ENCODE measurements at regions not wholly inside any gene's neighbourhood (a gene's known extent, or its start where the extent isn't known, plus 50 kb on each side); places are given as distances from the start of the nearest gene placed in this dataset.

- Histone ChIP-seq H3K27me3 (ENCODE audit: control insufficient read depth in 1 of 2, insufficient read depth in 2 of 2, low read length in 2 of 2) (no peaks in the 10 kb centered on the region), H3K27ac (ENCODE audit: low read depth in 1 of 2, low read length in 2 of 2) (no peak overlapping the region), H3K4me1 (ENCODE audit: insufficient read depth, low read length) (no peaks in the 10 kb centered on the region), H3K4me3 (ENCODE audit: low read length) (no peak overlapping the region), H3K9me3 (ENCODE audit: control insufficient read depth in 1 of 2, insufficient read depth in 1 of 2, low read length in 2 of 2) (no peaks in the 10 kb centered on the region), H3K36me3 (ENCODE audit: insufficient read depth, low read length) (no peaks in the 10 kb centered on the region)
- Mint-ChIP-seq H3K36me3 (ENCODE audit: low read depth) (no peaks in the 10 kb centered on the region), H3K4me3 (no peak overlapping the region), H3K27me3 (no peaks in the 10 kb centered on the region), H3K27ac (no peak overlapping the region), H3K4me1 (ENCODE audit: low read depth) (no peaks in the 10 kb centered on the region), H3K9me3 (no peaks in the 10 kb centered on the region)
- intact Hi-C loops (cut with DNase I, micrococcal nuclease), result loop anchor here (5.0 to 10.0 kb wide), 3 partner anchors 231 to 993 kb away; no protein-coding TSS in a partner anchor
- CTCF ChIA-PET, result no interaction called here
- DNase-seq (no peak), ATAC-seq (ENCODE audit: poor library complexity) (no peak)
- TF ChIP-seq CTCF (IDR thresholded peaks at IDR 0.05), result no peak
- POLR2A ChIA-PET, result no interaction called here
Observed at GRCh38 chr3:154015307-154015706, 105.9 kb upstream of the ARHGEF26 start.

GRCh38 chr3:154018100-154018696 is 103.0 kb upstream of the ARHGEF26 start:
- Mint-ChIP-seq H3K9me3 (no peaks in the 10 kb centered on the region), H3K27ac (no peak overlapping the region), H3K36me3 (ENCODE audit: low read depth) (no peaks in the 10 kb centered on the region), H3K4me3 (no peak overlapping the region), H3K4me1 (ENCODE audit: low read depth) (no peaks in the 10 kb centered on the region), H3K27me3 (no peaks in the 10 kb centered on the region)
- ATAC-seq (ENCODE audit: poor library complexity) (no peak), DNase-seq (peak in 11 of 14 experiments; percentile 1 to 49 (median 6))
- no peaks in the 10 kb centered on the region for H3K9me3 ChIP-seq (ENCODE audit: control insufficient read depth in 1 of 2, insufficient read depth in 1 of 2, low read length in 2 of 2)
- H3K4me1 ChIP-seq (ENCODE audit: insufficient read depth, low read length), result no peaks in the 10 kb centered on the region
- POLR2A ChIA-PET, result no interaction called here
- H3K36me3 ChIP-seq (ENCODE audit: insufficient read depth, low read length), result no peaks in the 10 kb centered on the region
- intact Hi-C loops (cut with DNase I, micrococcal nuclease), result loop anchor here (5.0 to 10.0 kb wide), 3 partner anchors 233 to 996 kb away; no protein-coding TSS in a partner anchor
- TF ChIP-seq CTCF (IDR thresholded peaks at IDR 0.05), result peak; percentile 34
- H3K27ac ChIP-seq (ENCODE audit: low read depth in 1 of 2, low read length in 2 of 2), result no peak overlapping the region
- no peaks in the 10 kb centered on the region for H3K27me3 ChIP-seq (ENCODE audit: control insufficient read depth in 1 of 2, insufficient read depth in 2 of 2, low read length in 2 of 2)
- no peak overlapping the region for H3K4me3 ChIP-seq (ENCODE audit: low read length)
- CTCF ChIA-PET, result no interaction called here

- Mint-ChIP-seq H3K27me3 (peaks cover 3% of the 10 kb centered on the region), H3K9me3 (no peaks in the 10 kb centered on the region), H3K4me3 (no peak overlapping the region), H3K27ac (no peak overlapping the region), H3K36me3 (ENCODE audit: low read depth) (no peaks in the 10 kb centered on the region), H3K4me1 (ENCODE audit: low read depth) (no peaks in the 10 kb centered on the region)
- H3K27me3 ChIP-seq (ENCODE audit: control insufficient read depth in 1 of 2, insufficient read depth in 2 of 2, low read length in 2 of 2), result no peaks in the 10 kb centered on the region
- DNase-seq (no peak), ATAC-seq (ENCODE audit: poor library complexity) (no peak)
- no peaks in the 10 kb centered on the region for H3K36me3 ChIP-seq (ENCODE audit: insufficient read depth, low read length)
- no peak for TF ChIP-seq CTCF (IDR thresholded peaks at IDR 0.05)
- ChIA-PET CTCF (no interaction called here), POLR2A (no interaction called here)
- H3K4me1 ChIP-seq (ENCODE audit: insufficient read depth, low read length), result no peaks in the 10 kb centered on the region
- H3K4me3 ChIP-seq (ENCODE audit: low read length), result no peak overlapping the region
- intact Hi-C loops (cut with DNase I, micrococcal nuclease), result no loop called here
- H3K27ac ChIP-seq (ENCODE audit: low read depth in 1 of 2, low read length in 2 of 2), result no peak overlapping the region
- no peaks in the 10 kb centered on the region for H3K9me3 ChIP-seq (ENCODE audit: control insufficient read depth in 1 of 2, insufficient read depth in 1 of 2, low read length in 2 of 2)
Observed at GRCh38 chr3:154022606-154023005, 98.6 kb upstream of the ARHGEF26 start.
